ENCODE measurements at regions not wholly inside any gene's neighbourhood (a gene's known extent, or its start where the extent isn't known, plus 50 kb on each side); places are given as distances from the start of the nearest gene placed in this dataset.
"Not testable (repeated sequence)": the region's sequence is repeated elsewhere in the genome, so short reads cannot be mapped to it uniquely, and the experiment has no call there.

DNA sequence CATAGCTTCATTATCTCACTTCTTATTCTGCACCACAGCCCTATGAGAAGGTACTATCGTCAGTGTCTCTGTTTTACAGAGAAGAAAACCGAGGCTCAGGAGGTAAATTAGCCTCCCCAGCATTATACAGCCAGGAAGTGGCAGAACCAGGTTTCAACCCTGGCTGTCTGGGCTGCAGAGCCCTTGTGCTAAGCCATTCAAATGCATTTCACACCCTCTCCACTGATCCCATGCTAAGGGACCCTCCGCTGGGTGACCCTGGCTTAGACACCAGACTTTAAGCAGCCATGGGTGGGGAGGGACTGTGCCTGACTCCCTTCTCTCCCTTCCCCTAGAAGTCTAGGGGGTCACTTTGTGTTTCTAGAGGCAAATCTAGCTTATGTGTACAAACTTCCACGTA lies 87.5 kb downstream of the RRAGC start:
- TF ChIP-seq, protein P1, sequence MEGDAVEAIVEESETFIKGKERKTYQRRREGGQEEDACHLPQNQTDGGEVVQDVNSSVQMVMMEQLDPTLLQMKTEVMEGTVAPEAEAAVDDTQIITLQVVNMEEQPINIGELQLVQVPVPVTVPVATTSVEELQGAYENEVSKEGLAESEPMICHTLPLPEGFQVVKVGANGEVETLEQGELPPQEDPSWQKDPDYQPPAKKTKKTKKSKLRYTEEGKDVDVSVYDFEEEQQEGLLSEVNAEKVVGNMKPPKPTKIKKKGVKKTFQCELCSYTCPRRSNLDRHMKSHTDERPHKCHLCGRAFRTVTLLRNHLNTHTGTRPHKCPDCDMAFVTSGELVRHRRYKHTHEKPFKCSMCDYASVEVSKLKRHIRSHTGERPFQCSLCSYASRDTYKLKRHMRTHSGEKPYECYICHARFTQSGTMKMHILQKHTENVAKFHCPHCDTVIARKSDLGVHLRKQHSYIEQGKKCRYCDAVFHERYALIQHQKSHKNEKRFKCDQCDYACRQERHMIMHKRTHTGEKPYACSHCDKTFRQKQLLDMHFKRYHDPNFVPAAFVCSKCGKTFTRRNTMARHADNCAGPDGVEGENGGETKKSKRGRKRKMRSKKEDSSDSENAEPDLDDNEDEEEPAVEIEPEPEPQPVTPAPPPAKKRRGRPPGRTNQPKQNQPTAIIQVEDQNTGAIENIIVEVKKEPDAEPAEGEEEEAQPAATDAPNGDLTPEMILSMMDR (IDR thresholded peaks at IDR 0.05; ENCODE audit: insufficient read depth, low read length, poor library complexity, severe bottlenecking) = no peak
- Histone ChIP-seq H3K4me3 (replicated peaks; ENCODE audit: low read depth, low read length) (no peak overlapping the region), H3K36me3 (ENCODE audit: control insufficient read depth, insufficient read depth, low read length) (no peaks in the 10 kb centered on the region), H3K27me3 (replicated peaks; ENCODE audit: control insufficient read depth, insufficient read depth, low read length) (peaks cover 2% of the 10 kb centered on the region)
- DNase-seq (ENCODE audit: extremely low read depth, insufficient read length) = no peak

DNA sequence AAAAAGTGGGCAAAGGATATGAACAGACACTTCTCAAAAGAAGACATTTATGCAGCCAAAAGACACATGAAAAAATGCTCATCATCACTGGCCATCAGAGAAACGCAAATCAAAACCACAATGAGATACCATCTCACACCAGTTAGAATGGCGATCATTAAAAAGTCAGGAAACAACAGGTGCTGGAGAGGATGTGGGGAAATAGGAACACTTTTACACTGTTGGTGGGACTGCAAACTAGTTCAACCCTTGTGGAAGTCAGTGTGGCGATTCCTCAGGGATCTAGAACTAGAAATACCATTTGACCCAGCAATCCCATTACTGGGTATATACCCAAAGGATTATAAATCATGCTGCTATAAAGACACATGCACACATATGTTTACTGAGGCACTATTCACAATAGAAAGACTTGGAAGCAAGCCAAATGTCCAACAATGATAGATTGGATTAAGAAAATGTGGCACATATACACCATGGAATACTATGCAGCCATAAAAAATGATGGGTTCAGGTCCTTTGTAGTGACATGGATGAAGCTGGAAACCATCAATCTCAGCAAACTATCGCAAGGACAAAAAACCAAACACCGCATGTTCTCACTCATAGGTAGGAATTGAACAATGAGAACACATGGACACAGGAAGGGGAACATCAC lies 88.9 kb downstream of the RRAGC start:
- H3K27me3 ChIP-seq (replicated peaks; ENCODE audit: control insufficient read depth, insufficient read depth, low read length); H3K36me3 ChIP-seq (ENCODE audit: control insufficient read depth, insufficient read depth, low read length); DNase-seq (ENCODE audit: extremely low read depth, insufficient read length); H3K4me3 ChIP-seq (replicated peaks; ENCODE audit: low read depth, low read length): not testable (repeated sequence)

DNA sequence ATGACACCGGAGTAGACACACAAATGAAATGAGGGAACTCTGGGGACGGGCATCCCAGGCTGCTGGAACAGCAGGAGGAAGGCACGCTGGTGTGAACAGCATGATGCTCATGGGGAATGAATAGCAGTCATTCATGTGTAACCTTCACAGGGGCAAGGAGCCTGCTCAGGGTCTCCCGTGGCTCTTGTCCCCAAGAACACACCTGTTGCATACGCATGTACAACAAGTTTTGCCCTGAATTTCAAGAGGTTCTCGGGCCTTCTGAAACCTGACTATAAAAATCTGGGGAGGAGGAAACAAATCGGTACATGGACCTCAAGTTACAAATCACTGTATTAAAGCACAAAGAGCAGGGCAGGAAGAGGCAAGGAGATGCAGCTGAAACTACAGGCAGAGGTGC lies 93.4 kb downstream of the RRAGC start:
- Histone ChIP-seq H3K4me3 (replicated peaks; ENCODE audit: low read depth, low read length) (no peak overlapping the region), H3K36me3 (ENCODE audit: control insufficient read depth, insufficient read depth, low read length) (no peaks in the 10 kb centered on the region), H3K27me3 (replicated peaks; ENCODE audit: control insufficient read depth, insufficient read depth, low read length) (no peaks in the 10 kb centered on the region)
- TF ChIP-seq, protein P1 (IDR thresholded peaks at IDR 0.05; ENCODE audit: insufficient read depth, low read length, poor library complexity, severe bottlenecking) = no peak
- DNase-seq (ENCODE audit: extremely low read depth, insufficient read length) = no peak

- TF ChIP-seq, protein P1 (IDR thresholded peaks at IDR 0.05; ENCODE audit: insufficient read depth, low read length, poor library complexity, severe bottlenecking) = no peak
- Histone ChIP-seq H3K27me3 (replicated peaks; ENCODE audit: control insufficient read depth, insufficient read depth, low read length) (no peaks in the 10 kb centered on the region), H3K4me3 (replicated peaks; ENCODE audit: low read depth, low read length) (no peak overlapping the region), H3K36me3 (ENCODE audit: control insufficient read depth, insufficient read depth, low read length) (no peaks in the 10 kb centered on the region)
- DNase-seq (ENCODE audit: extremely low read depth, insufficient read length) = no peak
Observed at GRCh38 chr1:38763121-38763520, 96.5 kb downstream of the RRAGC start.

- TF ChIP-seq, protein P1 (IDR thresholded peaks at IDR 0.05; ENCODE audit: insufficient read depth, low read length, poor library complexity, severe bottlenecking) = no peak
- Histone ChIP-seq H3K27me3 (replicated peaks; ENCODE audit: control insufficient read depth, insufficient read depth, low read length) (no peaks in the 10 kb centered on the region; the same call in 1 of the 2 replicates), H3K36me3 (ENCODE audit: control insufficient read depth, insufficient read depth, low read length) (no peaks in the 10 kb centered on the region), H3K4me3 (replicated peaks; ENCODE audit: low read depth, low read length) (no peak overlapping the region)
- DNase-seq (ENCODE audit: extremely low read depth, insufficient read length) = no peak
Observed at GRCh38 chr1:38760562-38760961, 99.0 kb downstream of the RRAGC start.

GRCh38 chr1:38758820-38759219 lies 100.8 kb downstream of the RRAGC start:
- DNase-seq (ENCODE audit: extremely low read depth, insufficient read length) = no peak
- H3K27me3 ChIP-seq (replicated peaks; ENCODE audit: control insufficient read depth, insufficient read depth, low read length) = no peaks in the 10 kb centered on the region; the same call in 1 of the 2 replicates
- no peak overlapping the region for H3K4me3 ChIP-seq (replicated peaks; ENCODE audit: low read depth, low read length)
- TF ChIP-seq, protein P1 (IDR thresholded peaks at IDR 0.05; ENCODE audit: insufficient read depth, low read length, poor library complexity, severe bottlenecking) = no peak
- H3K36me3 ChIP-seq (ENCODE audit: control insufficient read depth, insufficient read depth, low read length) = no peaks in the 10 kb centered on the region

Data from GM06990 (cell line).